HEK293T (cell line): ENCODE measurements at regions not wholly inside any gene's neighbourhood (a gene's known extent, or its start where the extent isn't known, plus 50 kb on each side); places are given as distances from the start of the nearest gene placed in this dataset.

Experiments used
- CTCF ChIA-PET: fragments of 350-600 bp; formaldehyde crosslinking; extraction: SDS; loops from one replicate; lab custom pipeline; 2021; ENCODE audit warnings: antibody characterized with exemption, inconsistent platforms; lab: Yijun Ruan, JAX
- POLR2A ChIA-PET: fragments of 350-600 bp; formaldehyde crosslinking; extraction: SDS; loops from one replicate; lab custom pipeline; 2020; ENCODE audit warnings: antibody characterized with exemption, inconsistent platforms; lab: Yijun Ruan, JAX
- DNase-seq: peaks from one replicate; pipeline ENCODE4 v3.0.0; 2012; ENCODE audit warnings: mixed read lengths; ENCODE audit errors: extremely low spot score
- ARNT ChIP-seq: fragments of 450-650 bp; IDR thresholded peaks from 2 replicates; pipeline ENCODE4 v1.6.1; 2017; ENCODE audit warnings: mild to moderate bottlenecking
- BHLHE40 ChIP-seq: fragments of 450-650 bp; IDR thresholded peaks from 2 replicates; pipeline ENCODE4 v1.6.1; 2016; ENCODE audit warnings: mild to moderate bottlenecking, moderate library complexity, borderline replicate concordance
- CTBP1 ChIP-seq: fragments of 450-650 bp; IDR thresholded peaks from 2 replicates; pipeline ENCODE4 v1.6.1; 2016; ENCODE audit warnings: borderline replicate concordance
- ELF4 ChIP-seq: fragments of 450-650 bp; IDR thresholded peaks from 2 replicates; pipeline ENCODE4 v1.6.1; 2017; ENCODE audit warnings: antibody characterized with exemption
- FOXA1 ChIP-seq: fragments of 450-650 bp; IDR thresholded peaks from 2 replicates; pipeline ENCODE4 v1.6.1; 2016; ENCODE audit warnings: mild to moderate bottlenecking
- FOXK2 ChIP-seq: fragments of 450-650 bp; IDR thresholded peaks from 2 replicates; pipeline ENCODE4 v1.6.1; 2016; ENCODE audit warnings: mild to moderate bottlenecking
- FOXM1 ChIP-seq: fragments of 450-650 bp; IDR thresholded peaks from 2 replicates; pipeline ENCODE4 v1.6.1; 2017; ENCODE audit warnings: mild to moderate bottlenecking, borderline replicate concordance
- HDGF ChIP-seq: fragments of 450-650 bp; IDR thresholded peaks from 2 replicates; pipeline ENCODE4 v1.6.1; 2017; ENCODE audit warnings: antibody characterized with exemption, borderline replicate concordance
- L3MBTL2 ChIP-seq: fragments of 450-650 bp; conservative IDR thresholded peaks from 2 replicates; pipeline ENCODE4 v1.6.1; 2016; ENCODE audit warnings: mild to moderate bottlenecking
- LEF1 ChIP-seq: fragments of 450-650 bp; IDR thresholded peaks from 2 replicates; pipeline ENCODE4 v1.6.1; 2017; ENCODE audit warnings: mild to moderate bottlenecking, borderline replicate concordance
- NFRKB ChIP-seq: fragments of 450-650 bp; IDR thresholded peaks from 2 replicates; pipeline ENCODE4 v1.6.1; 2016; ENCODE audit warnings: mild to moderate bottlenecking, moderate library complexity
- SP1 ChIP-seq: fragments of 450-650 bp; IDR thresholded peaks from 2 replicates; pipeline ENCODE4 v1.6.1; 2017
- SUZ12 ChIP-seq: fragments of 450-650 bp; IDR thresholded peaks from 2 replicates; pipeline ENCODE4 v1.6.1; 2016; ENCODE audit warnings: mild to moderate bottlenecking
- TARDBP ChIP-seq: fragments of 450-650 bp; IDR thresholded peaks from 2 replicates; pipeline ENCODE4 v1.6.1; 2016
- ZNF384 ChIP-seq: fragments of 450-650 bp; IDR thresholded peaks from 2 replicates; pipeline ENCODE4 v1.6.1; 2016
- TF ChIP-seq, protein P1 (sequence below): fragments of 450-650 bp; IDR thresholded peaks from 2 replicates; pipeline ENCODE4 v1.6.1; 2016

- DNase-seq: no peak
- TF ChIP-seq FOXK2 (no peak), ARNT (no peak)
- ChIA-PET CTCF (no interaction called here), POLR2A (no interaction called here)
Measured at GRCh38 chr1:37237948-37238347, 203.6 kb upstream of the GRIK3 start.

DNA sequence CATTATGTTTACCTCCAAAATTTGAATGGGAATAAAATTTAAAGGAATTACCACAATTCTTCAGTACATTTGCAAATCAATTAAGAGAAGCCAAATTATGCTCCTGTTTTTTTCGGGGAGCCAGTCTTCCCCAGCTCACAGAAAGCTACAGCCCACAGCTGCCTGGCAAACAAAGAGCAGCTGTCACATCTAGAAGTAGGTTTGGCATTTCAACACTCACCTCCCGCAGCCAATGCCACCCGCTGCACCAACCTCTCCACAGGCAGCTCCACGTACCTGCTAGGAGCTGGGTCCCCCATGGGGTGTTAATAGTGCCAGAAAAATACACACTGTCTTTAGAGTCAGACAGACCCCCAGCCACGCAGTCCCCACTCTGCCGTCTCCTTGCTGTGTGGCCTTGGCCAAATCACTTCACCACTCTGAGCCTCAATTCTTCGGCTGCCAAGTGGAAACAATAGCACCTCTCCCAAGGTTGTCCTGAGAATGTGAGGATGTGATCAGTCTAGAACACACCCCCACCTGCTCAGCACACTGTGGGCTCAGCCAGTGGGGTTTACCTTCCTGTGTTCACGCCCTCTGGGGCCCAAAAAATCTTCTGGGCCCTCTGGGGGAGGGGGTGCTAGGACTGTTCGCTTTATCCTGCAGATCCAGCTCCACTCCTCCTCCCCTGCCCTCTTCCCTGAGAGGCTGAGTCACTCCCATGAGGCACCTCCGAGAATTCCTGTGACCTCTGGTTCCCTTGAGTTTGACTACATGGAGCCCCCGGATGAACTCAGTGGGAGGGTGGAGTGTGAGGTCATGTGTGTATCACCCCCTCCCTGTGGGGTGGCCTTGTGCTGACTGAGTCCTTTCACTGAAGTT lies 204.3 kb upstream of the GRIK3 start:
- ChIA-PET POLR2A (no interaction called here), CTCF (interaction anchor here (0.7 kb wide), 1 partner anchor 276 kb away, joined by 3 read pairs; the partner anchor contains the start of gene MEAF6)
- TF ChIP-seq, protein P1, sequence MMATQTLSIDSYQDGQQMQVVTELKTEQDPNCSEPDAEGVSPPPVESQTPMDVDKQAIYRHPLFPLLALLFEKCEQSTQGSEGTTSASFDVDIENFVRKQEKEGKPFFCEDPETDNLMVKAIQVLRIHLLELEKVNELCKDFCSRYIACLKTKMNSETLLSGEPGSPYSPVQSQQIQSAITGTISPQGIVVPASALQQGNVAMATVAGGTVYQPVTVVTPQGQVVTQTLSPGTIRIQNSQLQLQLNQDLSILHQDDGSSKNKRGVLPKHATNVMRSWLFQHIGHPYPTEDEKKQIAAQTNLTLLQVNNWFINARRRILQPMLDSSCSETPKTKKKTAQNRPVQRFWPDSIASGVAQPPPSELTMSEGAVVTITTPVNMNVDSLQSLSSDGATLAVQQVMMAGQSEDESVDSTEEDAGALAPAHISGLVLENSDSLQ: no peak
- TF ChIP-seq BHLHE40 (no peak), LEF1 (no peak), HDGF (no peak), FOXK2 (no peak), FOXM1 (no peak), ELF4 (no peak)

GRCh38 chr1:37239225-37239740 lies 205.0 kb upstream of the GRIK3 start:
- CTCF ChIA-PET: no interaction called here
- POLR2A ChIA-PET: no interaction called here
- DNase-seq: no peak
- TF ChIP-seq ZNF384 (no peak), FOXM1 (no peak), CTBP1 (no peak), L3MBTL2 (no peak), FOXK2 (no peak), HDGF (no peak), ARNT (no peak), NFRKB (no peak), TARDBP (no peak), LEF1 (no peak), SUZ12 (no peak), FOXA1 (no peak)

More for the DNA sequence above, 204.3 kb upstream of the GRIK3 start:
- DNase-seq: no peak

- DNase-seq: no peak
- POLR2A ChIA-PET: no interaction called here
- TF ChIP-seq BHLHE40 (no peak), SP1 (no peak), HDGF (no peak), L3MBTL2 (no peak), NFRKB (no peak), FOXM1 (no peak), SUZ12 (no peak), FOXK2 (no peak)
- CTCF ChIA-PET: no interaction called here
Measured at GRCh38 chr1:37240897-37241296, 206.6 kb upstream of the GRIK3 start.

GRCh38 chr1:37242501-37242900 lies 208.2 kb upstream of the GRIK3 start:
- CTCF ChIA-PET: no interaction called here
- DNase-seq: no peak
- POLR2A ChIA-PET: no interaction called here
- no peak for TF ChIP-seq SUZ12
- no peak for TF ChIP-seq FOXA1
- TF ChIP-seq, protein P1: no peak

GRCh38 chr1:37243368-37244082 lies 209.2 kb upstream of the GRIK3 start:
- ChIA-PET POLR2A (no interaction called here), CTCF (no interaction called here)
- TF ChIP-seq SP1 (no peak), BHLHE40 (no peak), FOXM1 (no peak), CTBP1 (no peak), ARNT (no peak), ZNF384 (no peak), NFRKB (no peak), HDGF (no peak), ELF4 (no peak), FOXA1 (no peak), LEF1 (no peak), SUZ12 (no peak), FOXK2 (no peak), L3MBTL2 (no peak)
- DNase-seq: no peak

GRCh38 chr1:37244083-37244480 lies 209.8 kb upstream of the GRIK3 start:
- TF ChIP-seq HDGF (no peak), TARDBP (no peak), FOXK2 (no peak), BHLHE40 (no peak), ELF4 (no peak)
- TF ChIP-seq, protein P1: no peak
- ChIA-PET CTCF (no interaction called here), POLR2A (no interaction called here)
- no peak for DNase-seq
